SK-N-SH (cell line): ENCODE measurements at regions not wholly inside any gene's neighbourhood (a gene's known extent, or its start where the extent isn't known, plus 50 kb on each side); places are given as distances from the start of the nearest gene placed in this dataset.

Source experiments
- CTCF ChIA-PET: fragments of 300-600, 350-600 bp; formaldehyde crosslinking; extraction: SDS; loops from one replicate; lab custom pipeline; 2021; lab: Yijun Ruan, JAX
- POLR2A ChIA-PET: fragments of 350-600 bp; sonication (Branson Sonifier 250); formaldehyde crosslinking; extraction: SDS; loops from one replicate; lab custom pipeline; 2020; ENCODE audit warnings: antibody characterized with exemption, inconsistent platforms; lab: Yijun Ruan, JAX
- DNase-seq: peaks from one replicate; pipeline ENCODE4 v3.0.0; 2012
- H2AFZ ChIP-seq: fragments of 200-600 bp; sonication (generic); 2 replicates; pipeline ENCODE4 v1.8.1; 2016; ENCODE audit warnings: antibody characterized with exemption, mild to moderate bottlenecking, low read depth
- H3F3A ChIP-seq: fragments of 200-600 bp; sonication (generic); replicated peaks from 2 replicates; pipeline ENCODE3; 2016; ENCODE audit warnings: antibody characterized with exemption, mild to moderate bottlenecking; ENCODE audit not compliant: insufficient read depth
- H3K27ac ChIP-seq, 2 experiments: fragments of 200-500 bp in 1 of 2; fragments of 200-600 bp in 1 of 2; sonication (Bioruptor generic) in 1 of 2; sonication (generic), shearing (Covaris generic) in 1 of 2; 2 replicates each; pipeline versions ENCODE4 v1.5.1 to v1.6.1; 2014 to 2016; ENCODE audit warnings: low read depth in 2 of 2, inconsistent platforms in 1 of 2, low read length in 1 of 2, mild to moderate bottlenecking in 1 of 2, mixed read lengths in 1 of 2
- H3K27me3 ChIP-seq: fragments of 200-600 bp; sonication (generic), shearing (Covaris generic); 2 replicates; pipeline ENCODE4 v1.6.1; 2016; ENCODE audit warnings: mixed run types; ENCODE audit not compliant: insufficient read depth
- H3K36me3 ChIP-seq, 2 experiments: fragments of 200-500 bp in 1 of 2; fragments of 200-600 bp in 1 of 2; sonication (Bioruptor generic) in 1 of 2; sonication (generic) in 1 of 2; replicated peaks in 1 of 2; 2 replicates each; pipeline versions ENCODE3 to v1.5.1; 2014 to 2016; ENCODE audit warnings: low read length in 1 of 2, mild to moderate bottlenecking in 1 of 2; ENCODE audit not compliant: insufficient read depth in 2 of 2, control insufficient read depth in 1 of 2
- H3K4me1 ChIP-seq, 2 experiments: fragments of 200-500 bp in 1 of 2; fragments of 200-600 bp in 1 of 2; sonication (Bioruptor generic) in 1 of 2; sonication (generic), shearing (Covaris generic) in 1 of 2; 2 replicates each; pipeline versions ENCODE4 v1.5.1 to v1.6.1; 2014 to 2016; ENCODE audit warnings: low read depth in 1 of 2, low read length in 1 of 2, mixed run types in 1 of 2; ENCODE audit not compliant: insufficient read depth in 2 of 2, control insufficient read depth in 1 of 2
- H3K4me2 ChIP-seq: fragments of 200-600 bp; sonication (generic), shearing (Covaris generic); 2 replicates; pipeline ENCODE4 v1.6.1; 2017; ENCODE audit warnings: mixed run types
- H3K4me3 ChIP-seq, 2 experiments: fragments of 200-500 bp in 1 of 2; fragments of 200-600 bp in 1 of 2; sonication (Bioruptor generic) in 1 of 2; sonication (generic), shearing (Covaris generic) in 1 of 2; 2 replicates each; pipeline versions ENCODE4 v1.5.1 to v1.8.1; 2014 to 2016; ENCODE audit warnings: low read depth in 2 of 2, inconsistent platforms in 1 of 2, low read length in 1 of 2, mild to moderate bottlenecking in 1 of 2, mixed read lengths in 1 of 2, moderate library complexity in 1 of 2
- H3K79me2 ChIP-seq: fragments of 200-600 bp; sonication (generic); 2 replicates; pipeline ENCODE4 v1.8.1; 2017; ENCODE audit warnings: mild to moderate bottlenecking; ENCODE audit not compliant: insufficient read depth
- H3K9ac ChIP-seq: fragments of 200-600 bp; sonication (generic); 2 replicates; pipeline ENCODE4 v1.6.1; 2017; ENCODE audit warnings: mixed run types
- H3K9me2 ChIP-seq: fragments of 200-600 bp; sonication (generic); 2 replicates; pipeline ENCODE4 v1.6.1; 2017; ENCODE audit warnings: mixed run types
- H3K9me3 ChIP-seq: fragments of 200-600 bp; sonication (generic); 2 replicates; pipeline ENCODE4 v1.6.1; 2017; ENCODE audit warnings: mixed run types, mild to moderate bottlenecking, moderate library complexity
- H4K20me1 ChIP-seq: fragments of 200-600 bp; sonication (generic); 2 replicates; pipeline ENCODE4 v1.6.1; 2017; ENCODE audit warnings: mild to moderate bottlenecking, mixed run types; ENCODE audit not compliant: insufficient read depth
- CHD2 ChIP-seq: fragments of 150-350 bp; IDR thresholded peaks from 2 replicates; pipeline ENCODE4 v1.6.1; 2018; ENCODE audit warnings: low read length; ENCODE audit not compliant: partially characterized antibody
- ELF1 ChIP-seq: IDR thresholded peaks from 2 replicates; pipeline ENCODE4 v1.4.0; 2012
- EP300 ChIP-seq, 2 experiments: IDR thresholded peaks; 2 replicates each; pipeline versions ENCODE4 v1.4.0 to v1.6.1; 2012; ENCODE audit warnings: borderline replicate concordance in 1 of 2, low read depth in 1 of 2, low read length in 1 of 2
- FOXJ3 ChIP-seq: sonication (generic); formaldehyde crosslinking; IDR thresholded peaks from 2 replicates; pipeline ENCODE4 v1.5.1; 2020; ENCODE audit warnings: mild to moderate bottlenecking, missing genetic modification reagents
- FOXM1 ChIP-seq: IDR thresholded peaks from 2 replicates; pipeline ENCODE4 v1.4.0; 2012; ENCODE audit warnings: low read depth, mild to moderate bottlenecking
- GABPA ChIP-seq: IDR thresholded peaks from 2 replicates; pipeline ENCODE4 v1.4.0; 2012; ENCODE audit warnings: low read depth, mild to moderate bottlenecking
- GATA2 ChIP-seq: sonication (generic); formaldehyde crosslinking; IDR thresholded peaks from 2 replicates; pipeline ENCODE4 v1.5.0; 2020; ENCODE audit warnings: mild to moderate bottlenecking, missing genetic modification reagents
- NRF1 ChIP-seq: IDR thresholded peaks from 2 replicates; pipeline ENCODE4 v1.6.1; 2012; ENCODE audit warnings: low read depth, mild to moderate bottlenecking, low read length
- POLR2AphosphoS5 ChIP-seq: IDR thresholded peaks from 2 replicates; pipeline ENCODE4 v1.6.1; 2012; ENCODE audit warnings: low read depth, low read length
- RAD21 ChIP-seq: IDR thresholded peaks from 2 replicates; pipeline ENCODE4 v1.6.1; 2012; ENCODE audit warnings: mild to moderate bottlenecking, low read length
- SMC3 ChIP-seq: IDR thresholded peaks from 2 replicates; pipeline ENCODE4 v1.6.1; 2012; ENCODE audit warnings: low read depth, low read length, improper control_type of control experiment
- TAF1 ChIP-seq: IDR thresholded peaks from 2 replicates; pipeline ENCODE4 v1.6.1; 2012; ENCODE audit warnings: low read depth, mild to moderate bottlenecking, low read length, moderate library complexity, borderline replicate concordance
- TCF12 ChIP-seq: IDR thresholded peaks from 2 replicates; pipeline ENCODE4 v1.4.0; 2012
- TEAD4 ChIP-seq: IDR thresholded peaks from 2 replicates; pipeline ENCODE4 v1.4.0; 2012; ENCODE audit warnings: mild to moderate bottlenecking, borderline replicate concordance; ENCODE audit not compliant: insufficient read depth
- USF1 ChIP-seq: IDR thresholded peaks from 2 replicates; pipeline ENCODE4 v1.4.0; 2012; ENCODE audit warnings: low read depth, borderline replicate concordance
- YY1 ChIP-seq: IDR thresholded peaks from 2 replicates; pipeline ENCODE4 v1.4.0; 2012; ENCODE audit warnings: low read depth, mild to moderate bottlenecking
- WGBS: methylation state at CpG from one replicate; pipeline ENCODE4 v1.1.6; 2017; ENCODE audit warnings: low lambda C conversion rate; 5-methylcytosine and 5-hydroxymethylcytosine counted together

- no peaks in the 10 kb centered on the region; the same call in 1 of the 2 replicates for H3K27me3 ChIP-seq
- no peak overlapping the region for H3K9ac ChIP-seq
- no peaks in the 10 kb centered on the region for H3K36me3 ChIP-seq
- H3K9me2 ChIP-seq, result no peaks in the 10 kb centered on the region
- POLR2A ChIA-PET, result no interaction called here
- no peaks in the 10 kb centered on the region for H3F3A ChIP-seq
- no peaks in the 10 kb centered on the region for H3K79me2 ChIP-seq
- no peaks in the 10 kb centered on the region for H3K9me3 ChIP-seq
- H3K27ac ChIP-seq, result no peak overlapping the region
- CTCF ChIA-PET, result no interaction called here
- no peaks in the 10 kb centered on the region for H4K20me1 ChIP-seq
- H3K4me2 ChIP-seq, result no peak overlapping the region
- no peaks in the 10 kb centered on the region for H3K4me1 ChIP-seq
- no peak for DNase-seq
- H3K4me3 ChIP-seq, result no peak overlapping the region
- H2AFZ ChIP-seq, result no peak overlapping the region
- TF ChIP-seq TCF12 (no peak), RAD21 (no peak), EP300 (IDR thresholded peaks at IDR 0.05; ENCODE audit: borderline replicate concordance in 1 of 2, low read depth in 1 of 2, low read length in 1 of 2) (no peak), TEAD4 (no peak), NRF1 (no peak), FOXJ3 (CRISPR knock-in tag) (no peak), CHD2 (no peak), GATA2 (CRISPR knock-in tag) (no peak), YY1 (no peak), FOXM1 (no peak), USF1 (no peak), SMC3 (no peak), GABPA (no peak), ELF1 (no peak)
Measured at GRCh38 chr2:147549054-147549453, 295.8 kb upstream of the ACVR2A start.

GRCh38 chr2:147548451-147548850, 296.4 kb upstream of the ACVR2A start:
- no peak overlapping the region for H3K9ac ChIP-seq
- DNase-seq, result no peak
- H3K9me2 ChIP-seq, result no peaks in the 10 kb centered on the region
- H3K4me3 ChIP-seq, result no peak overlapping the region
- H4K20me1 ChIP-seq, result no peaks in the 10 kb centered on the region
- no peak overlapping the region for H2AFZ ChIP-seq
- no peak overlapping the region for H3K27ac ChIP-seq
- H3K27me3 ChIP-seq, result no peaks in the 10 kb centered on the region
- H3K9me3 ChIP-seq, result no peaks in the 10 kb centered on the region
- H3K36me3 ChIP-seq, result no peaks in the 10 kb centered on the region
- ChIA-PET POLR2A (no interaction called here), CTCF (no interaction called here)
- H3K4me2 ChIP-seq, result no peak overlapping the region
- TF ChIP-seq CHD2 (no peak), POLR2AphosphoS5 (no peak), TAF1 (no peak)
- no peaks in the 10 kb centered on the region for H3K79me2 ChIP-seq
- 0% methylated on average over 1 of the region's 1 CpG for WGBS
- H3K4me1 ChIP-seq, result no peaks in the 10 kb centered on the region
- H3F3A ChIP-seq, result no peaks in the 10 kb centered on the region
